Activated effector memory CD4-positive, alpha-beta T cell treated with anti-CD3 and anti-CD28 coated beads, Interleukin-2, amount 50 U/mL, for 16 hours (primary cell): ENCODE measurements at regions not wholly inside any gene's neighbourhood (a gene's known extent, or its start where the extent isn't known, plus 50 kb on each side); places are given as distances from the start of the nearest gene placed in this dataset.
"Not testable (repeated sequence)": the region's sequence is repeated elsewhere in the genome, so short reads cannot be mapped to it uniquely, and the experiment has no call there.

ENCODE experiments used
- DNase-seq: peaks from one replicate; pipeline ENCODE4 v3.0.0-alpha.2; 2020

- DNase-seq, result no peak
Observed at GRCh38 chr17:5870231-5870953, 199.8 kb upstream of the WSCD1 start.

- no peak for DNase-seq
Observed at GRCh38 chr17:5871666-5872065, 198.5 kb upstream of the WSCD1 start.

GRCh38 chr17:5872831-5873230 lies 197.3 kb upstream of the WSCD1 start:
- DNase-seq, result no peak

GRCh38 chr17:5873781-5874180 lies 196.4 kb upstream of the WSCD1 start:
- DNase-seq, result no peak

- no peak for DNase-seq
Observed at GRCh38 chr17:5874486-5874885, 195.7 kb upstream of the WSCD1 start.

GRCh38 chr17:5877366-5877765 lies 192.8 kb upstream of the WSCD1 start:
- no peak for DNase-seq

GRCh38 chr17:5877948-5878347 lies 192.2 kb upstream of the WSCD1 start:
- DNase-seq, result no peak

- DNase-seq, result no peak
Observed at GRCh38 chr17:5881849-5882248, 188.3 kb upstream of the WSCD1 start.

GRCh38 chr17:5883775-5884665 lies 186.2 kb upstream of the WSCD1 start:
- DNase-seq, result no peak

- DNase-seq, result no peak
Observed at GRCh38 chr17:5885336-5885735, 184.8 kb upstream of the WSCD1 start.

GRCh38 chr17:5888811-5889210 lies 181.4 kb upstream of the WSCD1 start:
- DNase-seq, result no peak

- DNase-seq, result no peak
Observed at GRCh38 chr17:5892921-5893675, 177.1 kb upstream of the WSCD1 start.

GRCh38 chr17:5893741-5894140 lies 176.4 kb upstream of the WSCD1 start:
- DNase-seq, result no peak

- DNase-seq, result no peak
Observed at GRCh38 chr17:5895276-5895675, 174.9 kb upstream of the WSCD1 start.

GRCh38 chr17:5896215-5896614 lies 174.0 kb upstream of the WSCD1 start:
- no peak for DNase-seq

- DNase-seq, result no peak
Observed at GRCh38 chr17:5897275-5897911, 172.8 kb upstream of the WSCD1 start.

GRCh38 chr17:5897981-5898380 lies 172.2 kb upstream of the WSCD1 start:
- DNase-seq, result not testable (repeated sequence)

- no peak for DNase-seq
Observed at GRCh38 chr17:5898406-5898805, 171.8 kb upstream of the WSCD1 start.

GRCh38 chr17:5899496-5900195 lies 170.5 kb upstream of the WSCD1 start:
- no peak for DNase-seq

- no peak for DNase-seq
Observed at GRCh38 chr17:5901731-5902130, 168.4 kb upstream of the WSCD1 start.

GRCh38 chr17:5902181-5903140 lies 167.7 kb upstream of the WSCD1 start:
- DNase-seq, result no peak
